ENCODE measurements at regions not wholly inside any gene's neighbourhood (a gene's known extent, or its start where the extent isn't known, plus 50 kb on each side); places are given as distances from the start of the nearest gene placed in this dataset.

- Histone ChIP-seq H3K4me1 (no peaks in the 10 kb centered on the region), H3K36me3 (no peaks in the 10 kb centered on the region), H3K4me3 (no peak overlapping the region), H3K27me3 (no peaks in the 10 kb centered on the region), H3K27ac (no peak overlapping the region), H3K9me3 (no peaks in the 10 kb centered on the region)
- DNase-seq (ENCODE audit: low spot score in 2 of 2): no peak
- 45% methylated on average over 2 of the region's 2 CpGs for WGBS
- TF ChIP-seq EP300 (IDR thresholded peaks at IDR 0.05): no peak
- TF ChIP-seq POLR2AphosphoS5 (IDR thresholded peaks at IDR 0.05): no peak
- no peak for TF ChIP-seq POLR2A (IDR thresholded peaks at IDR 0.05)
- no peak for TF ChIP-seq CTCF (IDR thresholded peaks at IDR 0.05)
Measured at GRCh38 chr4:135277980-135278315, 1076.4 kb upstream of the PABPC4L start.

- H3K4me1 ChIP-seq: no peaks in the 10 kb centered on the region
- TF ChIP-seq POLR2AphosphoS5 (IDR thresholded peaks at IDR 0.05) (no peak), EP300 (IDR thresholded peaks at IDR 0.05) (no peak), POLR2A (IDR thresholded peaks at IDR 0.05) (no peak), CTCF (IDR thresholded peaks at IDR 0.05) (no peak)
- no peak overlapping the region for H3K4me3 ChIP-seq
- WGBS: 88% methylated on average over 5 of the region's 5 CpGs
- no peak for DNase-seq (ENCODE audit: low spot score in 2 of 2)
- H3K36me3 ChIP-seq: no peaks in the 10 kb centered on the region
- H3K27ac ChIP-seq: no peak overlapping the region
- no peaks in the 10 kb centered on the region for H3K9me3 ChIP-seq
- H3K27me3 ChIP-seq: no peaks in the 10 kb centered on the region
Measured at GRCh38 chr4:135277068-135277979, 1075.7 kb upstream of the PABPC4L start.

- TF ChIP-seq POLR2A (IDR thresholded peaks at IDR 0.05): no peak
- no peak for TF ChIP-seq POLR2AphosphoS5 (IDR thresholded peaks at IDR 0.05)
- no peak for TF ChIP-seq CTCF (IDR thresholded peaks at IDR 0.05)
- no peak for TF ChIP-seq EP300 (IDR thresholded peaks at IDR 0.05)
- Histone ChIP-seq H3K4me1 (no peaks in the 10 kb centered on the region), H3K27me3 (no peaks in the 10 kb centered on the region), H3K27ac (no peak overlapping the region), H3K36me3 (no peaks in the 10 kb centered on the region), H3K4me3 (no peak overlapping the region), H3K9me3 (no peaks in the 10 kb centered on the region)
- no peak for DNase-seq (ENCODE audit: low spot score in 2 of 2)
- 26% methylated on average over 1 of the region's 1 CpG for WGBS
Measured at GRCh38 chr4:135274416-135274815, 1072.8 kb upstream of the PABPC4L start.

GRCh38 chr4:135269125-135269890 lies 1067.7 kb upstream of the PABPC4L start:
- no peak for DNase-seq (ENCODE audit: low spot score in 2 of 2)
- Histone ChIP-seq H3K9me3 (no peaks in the 10 kb centered on the region), H3K4me1 (no peaks in the 10 kb centered on the region), H3K4me3 (no peak overlapping the region), H3K27me3 (no peaks in the 10 kb centered on the region), H3K36me3 (no peaks in the 10 kb centered on the region), H3K27ac (no peak overlapping the region)
- TF ChIP-seq POLR2AphosphoS5 (IDR thresholded peaks at IDR 0.05) (no peak), EP300 (IDR thresholded peaks at IDR 0.05) (no peak), CTCF (IDR thresholded peaks at IDR 0.05) (no peak), POLR2A (IDR thresholded peaks at IDR 0.05) (no peak)
- WGBS: 88% methylated on average over 7 of the region's 7 CpGs

- Histone ChIP-seq H3K36me3 (no peaks in the 10 kb centered on the region), H3K9me3 (no peaks in the 10 kb centered on the region), H3K4me1 (no peaks in the 10 kb centered on the region), H3K27ac (no peak overlapping the region), H3K27me3 (no peaks in the 10 kb centered on the region), H3K4me3 (no peak overlapping the region)
- TF ChIP-seq POLR2AphosphoS5 (IDR thresholded peaks at IDR 0.05) (no peak), POLR2A (IDR thresholded peaks at IDR 0.05) (no peak), EP300 (IDR thresholded peaks at IDR 0.05) (no peak), CTCF (IDR thresholded peaks at IDR 0.05) (no peak)
- DNase-seq (ENCODE audit: low spot score in 2 of 2): no peak
- 42% methylated on average over 3 of the region's 3 CpGs for WGBS
Measured at GRCh38 chr4:135268369-135268768, 1066.8 kb upstream of the PABPC4L start.

Measured in suprapubic skin (tissue), 4 donors.